ENCODE measurements at regions not wholly inside any gene's neighbourhood (a gene's known extent, or its start where the extent isn't known, plus 50 kb on each side); places are given as distances from the start of the nearest gene placed in this dataset.

DNA sequence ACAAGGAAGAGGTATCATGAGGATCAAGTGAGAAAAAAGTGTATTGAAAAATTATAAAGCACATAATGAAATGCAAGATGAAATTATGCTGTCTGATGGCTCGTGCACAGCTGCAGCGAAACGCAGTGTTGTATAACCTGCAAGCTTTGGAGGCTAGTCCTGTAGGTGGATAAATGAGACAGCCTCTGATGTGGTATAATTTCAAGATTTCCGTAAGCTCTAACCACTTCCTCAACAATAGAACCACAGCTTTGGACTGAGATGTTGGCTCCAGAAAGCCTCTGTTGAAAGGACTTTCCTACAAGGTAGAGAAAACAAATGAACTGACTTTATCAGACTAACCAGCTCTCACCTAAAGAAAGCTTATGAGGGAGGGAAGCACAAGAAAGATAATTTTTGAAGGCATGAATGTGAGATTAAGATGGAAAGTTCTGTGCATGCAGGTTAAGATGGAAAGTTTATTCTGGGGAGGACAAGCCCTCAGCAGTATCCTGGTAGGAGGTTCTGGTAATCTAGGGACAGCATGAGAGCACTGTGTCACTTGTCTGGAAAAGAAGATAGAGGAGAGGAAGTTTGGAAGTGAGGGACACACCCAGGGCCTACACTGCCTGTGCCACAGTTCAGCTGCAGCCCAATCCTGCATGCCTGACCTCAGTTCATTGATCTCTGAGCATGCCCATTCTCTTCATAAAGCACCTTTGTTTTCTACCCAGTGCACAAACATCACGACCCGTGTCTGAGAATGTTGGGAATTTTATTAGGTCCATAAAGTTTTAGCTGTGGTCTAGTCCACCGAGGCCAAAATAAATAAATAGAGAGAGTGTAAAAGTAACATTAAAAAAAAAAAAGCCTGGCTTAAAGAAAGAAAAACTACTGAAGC lies 161.5 kb upstream of the SFRP2 start:
- TF ChIP-seq EZH2 (IDR thresholded peaks at IDR 0.05; ENCODE audit: borderline replicate concordance, insufficient read depth, low read depth, low read length, poor library complexity, severe bottlenecking), result no peak
- TF ChIP-seq CTCF (IDR thresholded peaks at IDR 0.05), result no peak
